ENCODE measurements at regions not wholly inside any gene's neighbourhood (a gene's known extent, or its start where the extent isn't known, plus 50 kb on each side); places are given as distances from the start of the nearest gene placed in this dataset.

GRCh38 chr4:100754751-100755150, 236.9 kb upstream of the EMCN start:
- H3K9me3 ChIP-seq (ENCODE audit: control insufficient read depth, insufficient read depth, low read depth, low read length): no peaks in the 10 kb centered on the region
- TF ChIP-seq HIC1 (tag by site-specific recombination; IDR thresholded peaks at IDR 0.05): no peak
- TF ChIP-seq AEBP2 (tag by site-specific recombination; IDR thresholded peaks at IDR 0.05; ENCODE audit: borderline replicate concordance): no peak
- TF ChIP-seq MZF1 (tag by site-specific recombination; IDR thresholded peaks at IDR 0.05; ENCODE audit: borderline replicate concordance): no peak
- TF ChIP-seq ZNF324 (tag by site-specific recombination; IDR thresholded peaks at IDR 0.05): no peak
- no peak for TF ChIP-seq ZNF394 (tag by site-specific recombination; IDR thresholded peaks at IDR 0.05; ENCODE audit: borderline replicate concordance)
- TF ChIP-seq ZNF416 (tag by site-specific recombination; IDR thresholded peaks at IDR 0.05): no peak
- TF ChIP-seq, protein P1, sequence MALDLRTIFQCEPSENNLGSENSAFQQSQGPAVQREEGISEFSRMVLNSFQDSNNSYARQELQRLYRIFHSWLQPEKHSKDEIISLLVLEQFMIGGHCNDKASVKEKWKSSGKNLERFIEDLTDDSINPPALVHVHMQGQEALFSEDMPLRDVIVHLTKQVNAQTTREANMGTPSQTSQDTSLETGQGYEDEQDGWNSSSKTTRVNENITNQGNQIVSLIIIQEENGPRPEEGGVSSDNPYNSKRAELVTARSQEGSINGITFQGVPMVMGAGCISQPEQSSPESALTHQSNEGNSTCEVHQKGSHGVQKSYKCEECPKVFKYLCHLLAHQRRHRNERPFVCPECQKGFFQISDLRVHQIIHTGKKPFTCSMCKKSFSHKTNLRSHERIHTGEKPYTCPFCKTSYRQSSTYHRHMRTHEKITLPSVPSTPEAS (tag by site-specific recombination; IDR thresholded peaks at IDR 0.05): no peak
- TF ChIP-seq ZNF596 (tag by site-specific recombination; IDR thresholded peaks at IDR 0.05): no peak
- no peak for TF ChIP-seq ZNF837 (tag by site-specific recombination; IDR thresholded peaks at IDR 0.05)
- no peak for TF ChIP-seq ZNF639 (tag by site-specific recombination; IDR thresholded peaks at IDR 0.05)
- ChIA-PET POLR2A (no interaction called here), CTCF (no interaction called here)
- no peak overlapping the region for H3K27ac ChIP-seq (ENCODE audit: extremely low read depth, low read depth, low read length)
- H3K4me3 ChIP-seq (ENCODE audit: low read depth, low read length): no peak overlapping the region
- no peaks in the 10 kb centered on the region for H3K4me1 ChIP-seq (ENCODE audit: control insufficient read depth, insufficient read depth, low read length)
- H3K36me3 ChIP-seq (ENCODE audit: control insufficient read depth in 2 of 2, insufficient read depth in 1 of 2, low read length in 2 of 2): no peaks in the 10 kb centered on the region

GRCh38 chr4:100746141-100746739, 228.4 kb upstream of the EMCN start:
- ChIA-PET CTCF (no interaction called here), POLR2A (no interaction called here)
- Histone ChIP-seq H3K27ac (ENCODE audit: extremely low read depth, low read depth, low read length) (no peak overlapping the region), H3K36me3 (ENCODE audit: control insufficient read depth in 2 of 2, insufficient read depth in 1 of 2, low read length in 2 of 2) (no peaks in the 10 kb centered on the region), H3K9me3 (ENCODE audit: control insufficient read depth, insufficient read depth, low read depth, low read length) (no peaks in the 10 kb centered on the region), H3K4me3 (ENCODE audit: low read depth, low read length) (no peak overlapping the region), H3K4me1 (ENCODE audit: control insufficient read depth, insufficient read depth, low read length) (no peaks in the 10 kb centered on the region)
- no peak for TF ChIP-seq ZNF701 (tag by site-specific recombination; IDR thresholded peaks at IDR 0.05)
- no peak for TF ChIP-seq ZNF621 (tag by site-specific recombination; IDR thresholded peaks at IDR 0.05)
- no peak for TF ChIP-seq REST (tag by site-specific recombination; IDR thresholded peaks at IDR 0.05)
- no peak for TF ChIP-seq ZNF184 (tag by site-specific recombination; IDR thresholded peaks at IDR 0.05)
- no peak for TF ChIP-seq ZNF530 (tag by site-specific recombination; IDR thresholded peaks at IDR 0.05; ENCODE audit: low read depth)
- TF ChIP-seq ZBTB21 (tag by site-specific recombination; IDR thresholded peaks at IDR 0.05): no peak
- TF ChIP-seq MEIS1 (CRISPR knock-in tag; IDR thresholded peaks at IDR 0.05; ENCODE audit: borderline replicate concordance): no peak

Data from HEK293 (cell line).